ENCODE measurements at regions not wholly inside any gene's neighbourhood (a gene's known extent, or its start where the extent isn't known, plus 50 kb on each side); places are given as distances from the start of the nearest gene placed in this dataset.

DNA sequence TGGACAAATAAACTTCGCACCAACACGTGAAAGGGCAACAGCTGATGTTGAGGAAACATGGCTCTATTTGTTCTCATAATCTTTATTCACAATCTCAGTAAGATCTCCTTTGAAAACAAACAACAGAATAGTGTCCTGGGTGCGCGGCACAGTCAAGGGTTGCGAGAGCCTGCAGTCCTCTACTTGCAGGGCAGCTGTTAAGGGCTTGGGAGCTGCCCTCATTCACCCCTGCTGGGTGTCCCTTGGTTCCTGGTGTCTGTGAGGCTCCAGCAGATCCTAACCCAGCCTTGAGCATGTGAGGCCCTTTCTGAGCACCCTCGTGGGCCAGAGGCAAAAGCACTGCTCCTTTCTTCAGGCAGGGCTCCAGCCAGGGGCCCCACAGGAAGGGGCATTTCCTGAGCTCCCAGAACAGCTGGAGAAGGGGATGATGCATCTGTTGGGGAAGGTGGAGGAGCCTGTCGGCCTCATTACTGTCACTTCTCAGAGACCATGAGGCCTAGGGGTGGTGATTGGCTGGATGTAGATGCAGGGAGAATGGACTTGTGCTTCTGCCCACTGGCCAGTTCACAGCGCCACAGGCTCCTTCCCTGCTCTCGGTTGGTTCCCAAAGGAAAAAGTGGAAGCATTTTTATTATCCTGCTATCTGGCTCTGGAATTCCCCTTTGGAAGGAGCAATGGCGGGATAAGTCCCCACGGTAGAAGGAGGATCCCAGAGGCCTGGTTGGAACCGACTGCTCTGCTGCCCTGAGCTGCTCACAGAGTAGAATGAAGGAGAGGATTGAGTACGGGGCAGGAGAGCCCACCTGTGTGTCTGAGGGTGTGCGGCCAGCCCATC is 51.9 kb upstream of the KLF13 start:
- no peak for DNase-seq (ENCODE audit: low spot score)

DNA sequence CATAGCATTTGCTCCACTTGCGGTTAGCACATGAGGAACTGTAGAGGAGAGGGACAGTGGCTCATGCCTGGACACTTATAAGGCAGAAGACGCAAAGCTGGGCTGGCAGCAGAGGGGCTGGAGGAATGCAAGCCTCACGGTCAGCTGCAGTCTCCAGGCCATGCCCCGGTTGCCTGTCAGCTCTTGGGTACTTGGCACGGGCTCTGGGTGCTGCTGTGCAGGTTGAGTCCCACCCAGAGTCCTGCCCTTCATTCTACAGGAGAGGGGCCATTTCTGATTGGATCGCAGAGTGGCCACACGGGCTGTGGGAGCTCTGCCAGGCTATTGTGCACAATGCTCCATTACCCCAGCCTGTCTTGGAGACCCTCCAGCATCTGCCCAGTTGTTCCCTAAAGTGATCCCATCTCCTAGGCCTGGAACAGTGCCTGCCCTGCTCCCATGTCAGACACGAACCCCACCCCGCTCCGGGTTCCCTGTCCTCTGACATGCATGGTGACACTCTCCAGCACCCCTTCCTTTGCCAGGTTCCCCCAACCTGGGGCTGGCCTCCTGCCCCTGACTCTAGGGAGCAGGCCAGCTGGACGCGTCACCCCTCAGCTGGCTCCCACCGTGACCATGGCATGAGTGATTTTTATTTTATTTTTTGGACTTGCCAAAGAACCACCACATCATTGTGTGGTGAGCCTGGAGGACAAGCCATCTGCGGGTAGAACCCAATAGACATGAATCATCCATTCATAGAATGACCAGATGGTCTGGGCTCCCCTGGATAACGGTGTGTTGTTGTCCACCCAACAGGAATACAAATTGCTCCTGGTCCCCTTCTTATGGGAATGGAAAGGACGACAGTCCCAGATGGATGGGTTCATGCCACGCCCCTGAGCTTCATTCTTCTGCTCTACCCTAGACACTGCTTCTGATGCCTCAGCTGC is 51.0 kb upstream of the KLF13 start:
- no peak for DNase-seq (ENCODE audit: low spot score)

DNA sequence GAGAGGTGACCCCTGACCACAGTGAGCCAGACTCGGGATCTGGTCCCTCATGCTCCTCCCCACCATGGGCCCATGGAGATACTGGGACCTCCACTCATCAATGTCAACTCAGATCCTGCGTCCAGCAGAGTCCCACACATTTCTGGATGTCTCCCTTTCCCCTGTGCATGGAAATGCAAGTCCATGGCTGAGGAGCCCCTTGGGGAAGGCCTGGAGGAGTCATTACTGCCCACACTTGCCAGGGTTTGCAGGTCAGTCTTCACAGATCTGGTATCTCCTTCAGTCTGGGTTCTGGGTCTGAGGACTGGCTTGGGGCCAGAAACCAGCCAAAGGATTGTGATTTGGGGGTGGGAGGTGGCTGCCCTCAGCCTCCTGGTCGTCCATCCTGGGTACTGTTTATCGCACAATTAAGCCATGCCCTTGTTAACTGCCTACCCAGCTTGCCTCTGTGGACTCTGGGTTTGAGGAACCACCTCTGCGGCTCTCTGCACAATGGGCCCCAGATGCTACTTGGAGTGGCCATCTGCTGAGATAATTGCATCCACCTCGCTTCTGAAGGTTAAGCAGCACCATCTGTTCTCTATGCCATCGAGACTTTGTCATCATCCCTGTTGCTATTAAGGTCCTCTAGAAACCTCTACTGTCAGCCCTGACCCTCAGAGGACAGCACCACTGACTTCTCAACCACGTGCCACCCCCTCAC is 49.9 kb upstream of the KLF13 start:
- no peak for DNase-seq (ENCODE audit: low spot score)
